GM10266 (cell line): ENCODE measurements at regions not wholly inside any gene's neighbourhood (a gene's known extent, or its start where the extent isn't known, plus 50 kb on each side); places are given as distances from the start of the nearest gene placed in this dataset.

Experiments used
- DNase-seq: peaks from one replicate; pipeline ENCODE4 v3.0.0; 2012; ENCODE audit errors: extremely low spot score
- CTCF ChIP-seq: IDR thresholded peaks from 2 replicates; pipeline ENCODE4 v1.5.1; 2012; ENCODE audit warnings: mild to moderate bottlenecking, low read depth; ENCODE audit not compliant: control insufficient read depth, insufficient read depth; ENCODE audit errors: missing control alignments

GRCh38 chr5:93008502-93009207, 572.4 kb downstream of the NR2F1-AS1 start:
- no peak for TF ChIP-seq CTCF
- no peak for DNase-seq

GRCh38 chr5:93006915-93007314, 574.1 kb downstream of the NR2F1-AS1 start:
- TF ChIP-seq CTCF, result no peak
- DNase-seq, result no peak

DNA sequence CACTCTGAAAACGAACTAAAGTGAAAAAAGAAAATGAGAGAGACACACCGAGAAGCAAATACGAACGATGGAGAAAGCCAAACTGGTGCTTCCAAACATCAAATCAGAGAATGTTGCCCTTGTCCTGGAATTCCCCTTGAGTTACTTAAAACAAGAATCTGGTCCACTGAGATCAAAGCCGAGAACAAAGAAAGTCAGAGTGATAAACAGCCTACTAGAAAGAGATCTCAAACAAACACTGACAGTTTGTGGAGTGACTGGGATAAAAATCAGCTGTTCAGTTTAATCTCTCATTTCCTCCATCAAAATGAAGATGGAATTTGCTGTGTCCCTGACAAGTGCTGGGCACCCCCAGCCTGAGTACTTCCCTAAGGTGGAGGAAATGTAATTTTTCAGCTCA, 582.6 kb downstream of the NR2F1-AS1 start:
- DNase-seq, result no peak
- no peak for TF ChIP-seq CTCF

DNA sequence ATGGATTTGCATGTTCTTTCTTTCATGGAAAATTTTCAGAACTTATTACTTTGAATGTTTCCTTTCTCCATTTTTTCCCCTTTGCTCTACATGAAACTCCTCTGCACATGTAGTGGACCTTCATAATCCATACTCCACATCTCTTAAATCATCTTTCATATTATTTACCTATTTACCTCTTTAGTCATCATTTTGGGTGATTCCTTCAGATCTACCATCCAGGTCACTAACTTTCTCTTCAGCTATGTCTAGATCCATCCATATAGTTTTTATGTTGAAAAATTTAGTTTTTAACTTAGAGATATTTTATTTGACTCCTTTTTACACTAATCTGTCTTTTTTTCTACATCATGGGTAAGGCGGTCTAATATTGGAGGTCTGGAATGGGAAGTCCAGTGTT, 586.6 kb downstream of the NR2F1-AS1 start:
- TF ChIP-seq CTCF, result no peak
- no peak for DNase-seq

GRCh38 chr5:92992073-92992472, 588.9 kb downstream of the NR2F1-AS1 start:
- TF ChIP-seq CTCF, result no peak
- DNase-seq, result no peak

GRCh38 chr5:92991581-92992067, 589.4 kb downstream of the NR2F1-AS1 start:
- no peak for DNase-seq
- no peak for TF ChIP-seq CTCF

GRCh38 chr5:92990771-92991170, 590.2 kb downstream of the NR2F1-AS1 start:
- no peak for TF ChIP-seq CTCF
- no peak for DNase-seq
